ENCODE measurements at regions not wholly inside any gene's neighbourhood (a gene's known extent, or its start where the extent isn't known, plus 50 kb on each side); places are given as distances from the start of the nearest gene placed in this dataset.

DNA sequence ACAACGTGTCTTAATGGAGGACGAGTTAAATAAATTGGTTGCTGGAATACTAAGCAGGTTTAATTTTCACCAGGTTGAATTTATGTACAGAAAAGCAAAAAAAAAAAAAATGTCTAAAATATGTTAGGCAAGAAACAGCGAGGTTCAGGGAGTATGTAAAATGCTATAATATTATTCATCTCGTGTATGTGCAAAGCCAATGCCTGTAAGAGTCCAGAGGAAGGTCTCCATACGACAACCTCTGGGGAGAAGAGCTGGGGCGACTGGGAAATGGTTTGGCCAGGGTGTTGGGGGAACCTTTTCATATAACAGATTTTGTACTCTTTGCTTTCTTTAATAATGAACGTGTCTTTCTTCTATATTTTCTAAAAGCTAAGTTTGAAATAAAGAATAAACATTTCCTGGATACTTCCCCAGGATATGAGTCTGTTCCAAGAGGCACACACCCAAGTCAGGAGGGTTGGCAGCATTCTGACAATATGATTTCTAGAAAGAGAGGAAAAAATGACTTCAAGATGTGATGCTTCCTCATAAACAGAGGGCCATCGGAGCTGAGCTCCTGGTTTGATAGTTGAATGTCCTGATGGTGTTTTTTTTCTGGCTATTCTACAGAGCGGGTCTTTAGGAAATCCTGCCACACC is 208.6 kb upstream of the MGMT start:
- Histone ChIP-seq H3K27me3 (ENCODE audit: control insufficient read depth, insufficient read depth, low read length) (no peaks in the 10 kb centered on the region), H3K4me3 (ENCODE audit: low read depth, low read length) (no peak overlapping the region), H3K36me3 (ENCODE audit: control insufficient read depth, insufficient read depth, low read length) (no peaks in the 10 kb centered on the region)
- TF ChIP-seq, protein P1, sequence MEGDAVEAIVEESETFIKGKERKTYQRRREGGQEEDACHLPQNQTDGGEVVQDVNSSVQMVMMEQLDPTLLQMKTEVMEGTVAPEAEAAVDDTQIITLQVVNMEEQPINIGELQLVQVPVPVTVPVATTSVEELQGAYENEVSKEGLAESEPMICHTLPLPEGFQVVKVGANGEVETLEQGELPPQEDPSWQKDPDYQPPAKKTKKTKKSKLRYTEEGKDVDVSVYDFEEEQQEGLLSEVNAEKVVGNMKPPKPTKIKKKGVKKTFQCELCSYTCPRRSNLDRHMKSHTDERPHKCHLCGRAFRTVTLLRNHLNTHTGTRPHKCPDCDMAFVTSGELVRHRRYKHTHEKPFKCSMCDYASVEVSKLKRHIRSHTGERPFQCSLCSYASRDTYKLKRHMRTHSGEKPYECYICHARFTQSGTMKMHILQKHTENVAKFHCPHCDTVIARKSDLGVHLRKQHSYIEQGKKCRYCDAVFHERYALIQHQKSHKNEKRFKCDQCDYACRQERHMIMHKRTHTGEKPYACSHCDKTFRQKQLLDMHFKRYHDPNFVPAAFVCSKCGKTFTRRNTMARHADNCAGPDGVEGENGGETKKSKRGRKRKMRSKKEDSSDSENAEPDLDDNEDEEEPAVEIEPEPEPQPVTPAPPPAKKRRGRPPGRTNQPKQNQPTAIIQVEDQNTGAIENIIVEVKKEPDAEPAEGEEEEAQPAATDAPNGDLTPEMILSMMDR (IDR thresholded peaks at IDR 0.05; ENCODE audit: insufficient read depth, low read length, poor library complexity, severe bottlenecking): no peak
- no peak for DNase-seq (ENCODE audit: low read depth)

DNA sequence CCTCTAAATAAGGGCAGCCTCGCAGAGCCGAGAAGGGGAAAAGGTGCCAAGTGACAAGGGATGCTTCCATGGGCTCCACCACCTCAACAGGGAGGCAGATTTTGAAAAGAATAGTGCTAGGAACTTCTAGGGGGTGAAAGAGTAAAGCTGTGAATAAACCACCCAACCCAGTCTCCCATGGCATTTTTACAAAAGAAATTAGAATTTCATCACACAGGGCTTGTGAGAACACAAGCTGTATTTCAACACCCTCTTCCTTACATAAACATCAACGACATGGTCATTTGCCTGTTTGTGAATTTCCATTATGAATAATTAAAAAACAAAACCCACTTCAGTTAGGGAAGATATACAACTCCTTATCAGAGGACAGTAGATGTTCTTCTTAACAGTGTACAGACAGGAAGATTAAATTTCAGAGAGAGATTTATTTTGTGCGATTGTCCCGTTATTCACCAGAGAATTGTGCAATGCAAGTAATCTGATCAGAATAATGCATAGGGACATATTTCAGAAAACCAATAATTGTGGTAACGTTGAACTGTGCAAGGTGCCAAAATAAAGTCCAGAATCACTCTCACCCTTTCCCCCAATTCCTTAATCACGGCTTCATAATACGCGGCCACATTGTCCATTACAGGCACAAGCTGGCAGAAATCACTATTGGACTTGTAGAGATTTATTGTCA is 207.8 kb upstream of the MGMT start:
- no peaks in the 10 kb centered on the region for H3K27me3 ChIP-seq (ENCODE audit: control insufficient read depth, insufficient read depth, low read length)
- no peak overlapping the region for H3K4me3 ChIP-seq (ENCODE audit: low read depth, low read length)
- H3K36me3 ChIP-seq (ENCODE audit: control insufficient read depth, insufficient read depth, low read length): no peaks in the 10 kb centered on the region
- TF ChIP-seq, protein P1 (IDR thresholded peaks at IDR 0.05; ENCODE audit: insufficient read depth, low read length, poor library complexity, severe bottlenecking): no peak
- DNase-seq (ENCODE audit: low read depth): no peak

DNA sequence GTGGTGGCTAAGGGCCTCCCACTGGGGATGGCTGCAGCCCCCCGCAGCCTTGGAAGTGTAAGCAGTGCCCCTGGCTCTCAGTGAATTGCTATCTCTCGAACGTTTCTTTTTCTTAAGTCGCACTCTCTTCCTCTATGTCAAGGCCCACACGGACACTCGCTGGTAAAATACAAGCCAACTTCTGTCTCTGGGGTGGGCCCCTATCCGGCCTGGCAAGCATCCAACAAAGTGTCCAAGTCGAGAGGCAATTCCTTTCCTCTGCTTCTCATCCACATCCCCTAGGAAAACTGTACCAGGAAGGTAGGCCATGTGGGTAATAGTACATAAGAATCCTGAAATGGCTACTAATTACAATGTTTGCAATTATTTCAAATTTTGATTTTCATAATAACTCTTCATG is 194.9 kb upstream of the MGMT start:
- TF ChIP-seq, protein P1 (IDR thresholded peaks at IDR 0.05; ENCODE audit: insufficient read depth, low read length, poor library complexity, severe bottlenecking): no peak
- Histone ChIP-seq H3K36me3 (ENCODE audit: control insufficient read depth, insufficient read depth, low read length) (no peaks in the 10 kb centered on the region), H3K27me3 (ENCODE audit: control insufficient read depth, insufficient read depth, low read length) (no peaks in the 10 kb centered on the region), H3K4me3 (ENCODE audit: low read depth, low read length) (no peak overlapping the region)
- no peak for DNase-seq (ENCODE audit: low read depth)

DNA sequence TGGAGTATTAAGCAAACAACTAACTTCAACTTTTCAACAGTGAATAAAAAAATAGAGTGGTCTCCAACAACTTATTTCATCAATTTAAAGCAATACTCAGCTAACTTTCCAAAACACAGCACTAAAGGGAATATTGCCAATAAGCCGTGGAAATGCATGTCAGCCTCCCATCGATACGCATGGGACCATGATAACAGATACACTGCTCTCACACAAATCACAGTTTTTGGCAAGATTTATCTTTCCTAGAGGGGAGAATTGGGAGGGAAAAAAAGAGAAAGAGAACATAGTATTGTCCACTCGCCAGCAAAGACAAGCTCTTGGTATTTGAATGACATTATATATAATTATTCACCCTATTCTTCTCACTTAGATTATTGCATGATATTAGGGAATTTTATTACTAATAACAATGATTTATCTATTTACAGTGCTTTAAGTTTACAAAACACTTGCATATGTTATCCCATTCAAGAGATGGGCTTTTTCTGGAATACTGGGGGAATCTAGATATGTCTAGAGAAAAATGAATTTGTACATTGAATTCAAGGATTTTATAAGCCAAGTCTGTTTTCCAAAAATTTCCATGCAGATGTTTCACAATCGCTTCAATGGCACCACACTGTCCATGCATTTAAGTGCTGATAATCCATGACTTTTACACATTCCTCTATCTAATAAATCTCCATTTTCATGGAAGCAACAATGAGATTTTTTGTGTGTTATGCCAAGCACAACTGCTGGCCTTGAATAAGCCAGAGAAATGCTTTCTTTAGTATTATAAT is 194.0 kb upstream of the MGMT start:
- Histone ChIP-seq H3K27me3 (ENCODE audit: control insufficient read depth, insufficient read depth, low read length) (no peaks in the 10 kb centered on the region), H3K36me3 (ENCODE audit: control insufficient read depth, insufficient read depth, low read length) (no peaks in the 10 kb centered on the region), H3K4me3 (ENCODE audit: low read depth, low read length) (no peak overlapping the region)
- no peak for DNase-seq (ENCODE audit: low read depth)
- TF ChIP-seq, protein P1 (IDR thresholded peaks at IDR 0.05; ENCODE audit: insufficient read depth, low read length, poor library complexity, severe bottlenecking): no peak

DNA sequence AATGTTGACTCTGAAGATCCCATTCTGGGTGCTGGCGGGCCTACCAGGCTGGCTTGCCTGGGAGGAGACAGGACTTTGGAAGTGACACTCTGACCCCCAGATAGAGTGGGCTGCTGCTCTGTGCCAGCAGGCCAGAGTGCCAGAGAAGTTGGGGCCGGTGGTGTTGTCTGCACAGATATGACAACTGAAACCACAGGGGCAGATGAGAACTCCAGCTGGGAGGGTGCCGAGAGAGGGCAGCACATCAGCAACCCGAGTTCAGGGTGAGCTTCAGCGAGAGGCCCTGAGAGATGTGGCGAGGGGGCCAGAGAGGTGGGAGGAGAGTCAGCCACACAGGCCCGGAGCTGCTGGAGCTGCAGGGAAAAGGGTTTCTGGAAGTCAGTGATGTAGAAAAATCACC is 193.2 kb upstream of the MGMT start:
- no peak for DNase-seq (ENCODE audit: low read depth)
- TF ChIP-seq, protein P1 (IDR thresholded peaks at IDR 0.05; ENCODE audit: insufficient read depth, low read length, poor library complexity, severe bottlenecking): no peak
- Histone ChIP-seq H3K4me3 (ENCODE audit: low read depth, low read length) (no peak overlapping the region), H3K36me3 (ENCODE audit: control insufficient read depth, insufficient read depth, low read length) (no peaks in the 10 kb centered on the region), H3K27me3 (ENCODE audit: control insufficient read depth, insufficient read depth, low read length) (no peaks in the 10 kb centered on the region)

Measured in kidney epithelial cell (primary cell).